ENCODE measurements at regions not wholly inside any gene's neighbourhood (a gene's known extent, or its start where the extent isn't known, plus 50 kb on each side); places are given as distances from the start of the nearest gene placed in this dataset.

GRCh38 chr1:34597877-34598514 lies 156.9 kb upstream of the GJB5 start:
- peak; percentile 29 to 44 (median 40) for DNase-seq (ENCODE audit: low read depth in 2 of 3, low spot score in 2 of 3)

DNA sequence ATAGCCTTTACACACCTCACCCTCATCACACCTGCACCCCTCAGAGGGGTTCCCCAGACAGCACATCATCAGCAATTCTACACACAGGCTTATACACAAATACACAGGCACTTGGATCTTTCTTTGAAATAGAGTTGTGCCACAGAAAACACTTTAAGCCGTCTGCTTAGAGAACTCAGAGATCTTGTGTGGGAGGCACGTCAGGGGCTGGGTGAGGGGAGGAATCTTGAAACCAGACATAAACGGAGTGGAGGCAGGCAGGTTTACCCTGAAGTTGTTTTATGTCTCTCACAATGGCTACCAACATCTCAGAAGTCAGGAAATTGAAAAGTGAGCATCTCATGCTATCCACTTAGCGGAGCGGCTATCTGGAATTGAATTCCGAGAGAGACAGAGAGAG lies 151.9 kb upstream of the GJB5 start:
- no peak for DNase-seq (ENCODE audit: low read depth in 2 of 3, low spot score in 2 of 3)

DNA sequence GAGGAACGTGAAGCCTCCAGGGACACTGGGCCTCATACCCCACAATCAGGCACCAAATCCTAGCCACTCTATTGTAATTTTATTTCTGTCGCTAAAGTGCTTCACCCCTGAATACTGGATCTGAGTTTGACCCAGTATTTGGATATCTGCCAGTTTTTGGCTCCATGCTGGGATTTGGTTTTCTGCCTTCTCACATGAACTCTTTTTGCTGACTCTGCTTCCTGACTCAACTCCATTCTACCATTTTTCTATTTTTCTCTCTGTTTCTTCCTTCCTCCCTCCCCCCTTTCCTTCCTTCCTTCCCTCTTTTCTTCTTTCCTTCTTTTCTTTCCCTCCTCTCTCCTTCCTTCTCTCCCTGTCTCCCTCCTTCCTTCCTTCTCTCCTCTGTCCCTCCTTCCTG lies 151.3 kb upstream of the GJB5 start:
- no peak for DNase-seq (ENCODE audit: low read depth in 2 of 3, low spot score in 2 of 3)

DNA sequence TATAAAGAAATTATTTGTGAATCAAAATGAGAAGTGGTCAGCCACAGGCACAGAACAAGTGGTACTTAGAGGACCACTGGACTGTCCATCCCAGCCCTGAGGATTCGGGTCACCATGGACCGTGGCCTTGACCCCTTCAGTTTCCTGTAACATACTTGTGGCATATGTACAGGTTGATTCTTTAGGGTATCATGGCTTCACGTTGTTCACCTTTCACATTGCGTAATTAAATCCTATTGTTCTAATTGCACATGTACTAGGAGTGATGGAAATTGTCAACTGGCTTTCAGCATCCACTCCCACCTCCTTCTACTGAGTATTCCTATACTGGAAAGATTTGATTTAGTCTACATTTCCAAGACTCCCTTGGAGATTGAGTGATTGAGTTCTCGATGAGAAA lies 148.3 kb upstream of the GJB5 start:
- DNase-seq (ENCODE audit: low read depth in 2 of 3, low spot score in 2 of 3) = no peak

GRCh38 chr1:34610063-34610462 lies 144.8 kb upstream of the GJB5 start:
- DNase-seq (ENCODE audit: low read depth in 2 of 3, low spot score in 2 of 3) = no peak

GRCh38 chr1:34611571-34611970 lies 143.3 kb upstream of the GJB5 start:
- no peak for DNase-seq (ENCODE audit: low read depth in 2 of 3, low spot score in 2 of 3)

- DNase-seq (ENCODE audit: low read depth in 2 of 3, low spot score in 2 of 3) = no peak
Measured at GRCh38 chr1:34612091-34612827, 142.6 kb upstream of the GJB5 start.

- no peak for DNase-seq (ENCODE audit: low read depth in 2 of 3, low spot score in 2 of 3)
Measured at GRCh38 chr1:34617321-34618118, 137.3 kb upstream of the GJB5 start.

GRCh38 chr1:34618381-34618780 lies 136.5 kb upstream of the GJB5 start:
- DNase-seq (ENCODE audit: low read depth in 2 of 3, low spot score in 2 of 3) = no peak

DNA sequence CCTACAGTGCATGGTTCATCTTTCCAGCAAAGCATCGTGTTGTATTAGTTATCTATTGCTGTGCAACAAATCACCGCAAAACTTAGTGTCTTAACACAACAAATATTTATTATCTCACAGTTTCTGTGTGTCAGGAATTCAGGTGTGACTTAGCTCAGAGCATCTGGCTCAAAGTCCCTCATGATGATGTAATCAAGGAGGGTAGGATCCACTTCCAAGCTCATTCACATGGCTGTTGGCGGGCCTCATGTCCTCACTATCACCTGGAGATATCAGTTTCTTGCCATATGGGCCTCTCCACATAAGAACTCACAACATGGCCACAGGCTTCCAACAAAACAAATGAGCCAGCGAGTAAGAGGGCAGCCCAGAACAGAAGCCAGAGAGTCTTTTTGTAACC lies 135.6 kb upstream of the GJB5 start:
- DNase-seq (ENCODE audit: low read depth in 2 of 3, low spot score in 2 of 3) = no peak

DNA sequence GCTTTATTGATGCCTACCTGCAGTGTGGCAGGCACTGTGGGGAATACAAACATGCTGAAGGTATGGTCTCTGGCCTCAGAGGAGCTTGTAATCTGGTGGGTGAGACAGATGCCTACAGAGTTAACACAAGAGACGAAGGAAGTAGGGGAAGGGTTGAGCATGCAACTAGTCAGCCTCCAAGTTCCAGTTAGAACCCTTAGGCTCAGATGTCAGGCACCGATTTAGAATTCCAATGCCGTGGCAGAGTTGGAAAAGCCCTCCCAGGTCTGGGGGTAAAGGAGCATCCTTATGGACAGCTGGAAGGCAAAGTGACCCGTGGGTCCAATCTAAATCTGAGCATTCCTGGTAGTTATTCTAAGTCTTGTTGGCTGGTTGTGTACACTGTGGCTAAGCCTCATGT lies 132.9 kb upstream of the GJB5 start:
- no peak for DNase-seq (ENCODE audit: low read depth in 2 of 3, low spot score in 2 of 3)

DNA sequence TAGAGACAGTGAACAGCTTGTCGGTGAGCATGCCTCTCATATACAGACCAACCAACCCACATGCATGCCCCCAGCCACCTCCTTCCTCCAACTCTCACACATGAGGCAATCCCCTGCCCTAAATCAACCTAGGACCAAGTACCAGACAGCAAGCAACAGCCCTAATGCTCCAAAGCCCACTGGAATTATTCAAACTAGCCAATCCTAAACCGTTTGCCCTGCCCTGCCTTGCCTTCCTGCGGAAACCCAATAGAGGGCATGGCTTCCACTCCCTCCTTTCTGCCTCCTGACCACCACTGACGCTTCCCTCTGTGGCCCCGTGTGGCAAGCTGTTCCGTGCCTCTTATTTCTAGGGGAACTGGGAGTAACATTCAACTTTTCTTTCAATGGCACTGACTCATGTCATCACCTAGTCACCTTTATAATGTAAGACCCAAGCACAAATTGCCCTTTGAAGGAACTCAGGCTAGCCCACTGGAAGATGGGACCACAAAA lies 129.3 kb upstream of the GJB5 start:
- no peak for DNase-seq (ENCODE audit: low read depth in 2 of 3, low spot score in 2 of 3)

GRCh38 chr1:34627465-34628240 lies 127.2 kb upstream of the GJB5 start:
- DNase-seq (ENCODE audit: low read depth in 2 of 3, low spot score in 2 of 3) = no peak

DNA sequence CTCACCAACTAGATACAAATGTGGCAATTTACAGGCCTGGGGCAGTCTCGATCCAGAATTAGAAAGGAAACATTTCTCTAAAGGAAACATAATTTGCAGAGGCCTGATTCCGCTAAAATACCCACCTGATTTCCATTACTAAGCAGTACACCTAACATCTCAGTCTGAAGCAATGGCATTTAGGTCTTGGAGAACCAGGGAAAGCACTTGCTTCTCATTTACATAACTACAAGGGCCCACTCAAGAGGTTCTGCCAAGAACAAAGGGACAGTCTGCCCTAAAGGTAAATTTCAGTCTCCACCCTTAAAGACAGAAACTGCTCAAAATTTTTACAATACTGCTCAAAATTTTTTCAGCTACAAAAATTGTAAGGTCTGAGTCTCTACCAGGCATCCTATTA lies 123.7 kb upstream of the GJB5 start:
- DNase-seq (ENCODE audit: low read depth in 2 of 3, low spot score in 2 of 3) = no peak

GRCh38 chr1:34639701-34640100 lies 115.1 kb upstream of the GJB5 start:
- no peak for DNase-seq (ENCODE audit: low read depth in 2 of 3, low spot score in 2 of 3)

DNA sequence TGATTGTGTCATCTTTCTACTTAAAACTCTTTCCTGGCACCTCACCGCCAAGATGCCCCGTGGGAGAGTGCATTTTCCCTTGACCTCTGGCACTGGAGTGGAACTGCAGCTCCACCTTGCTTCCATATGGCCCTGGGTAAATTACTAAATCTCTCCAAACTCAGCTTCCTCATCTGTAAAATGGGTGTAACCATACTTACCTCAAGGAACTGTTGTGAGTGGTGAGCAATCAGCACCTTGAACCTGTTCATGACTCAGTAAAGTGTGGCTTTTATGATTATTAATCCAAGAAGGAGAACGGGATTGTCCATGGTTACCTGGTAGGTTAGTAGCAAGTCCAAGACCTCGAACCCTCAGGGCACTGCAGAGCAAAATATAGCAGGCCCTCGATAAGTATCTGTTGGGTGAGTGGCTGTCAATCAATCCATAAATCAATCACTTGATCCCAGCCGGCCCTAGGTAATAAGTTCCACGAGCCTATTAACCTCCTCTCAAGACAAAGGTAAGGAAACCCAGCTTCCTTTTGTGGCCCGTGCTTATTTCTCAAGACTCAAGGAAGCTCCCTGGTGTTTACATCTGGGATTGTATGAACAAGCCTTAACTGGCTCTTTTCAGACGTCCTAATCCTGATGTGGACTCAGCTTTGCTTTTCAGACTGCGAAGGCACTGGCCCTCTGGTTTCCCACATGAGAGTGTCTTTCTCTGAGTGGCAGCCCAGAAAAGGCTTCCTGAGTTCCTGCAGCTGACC lies 114.0 kb upstream of the GJB5 start:
- DNase-seq (ENCODE audit: low read depth in 2 of 3, low spot score in 2 of 3) = no peak

- DNase-seq (ENCODE audit: low read depth in 2 of 3, low spot score in 2 of 3) = no peak
Measured at GRCh38 chr1:34642679-34643078, 112.2 kb upstream of the GJB5 start.

DNA sequence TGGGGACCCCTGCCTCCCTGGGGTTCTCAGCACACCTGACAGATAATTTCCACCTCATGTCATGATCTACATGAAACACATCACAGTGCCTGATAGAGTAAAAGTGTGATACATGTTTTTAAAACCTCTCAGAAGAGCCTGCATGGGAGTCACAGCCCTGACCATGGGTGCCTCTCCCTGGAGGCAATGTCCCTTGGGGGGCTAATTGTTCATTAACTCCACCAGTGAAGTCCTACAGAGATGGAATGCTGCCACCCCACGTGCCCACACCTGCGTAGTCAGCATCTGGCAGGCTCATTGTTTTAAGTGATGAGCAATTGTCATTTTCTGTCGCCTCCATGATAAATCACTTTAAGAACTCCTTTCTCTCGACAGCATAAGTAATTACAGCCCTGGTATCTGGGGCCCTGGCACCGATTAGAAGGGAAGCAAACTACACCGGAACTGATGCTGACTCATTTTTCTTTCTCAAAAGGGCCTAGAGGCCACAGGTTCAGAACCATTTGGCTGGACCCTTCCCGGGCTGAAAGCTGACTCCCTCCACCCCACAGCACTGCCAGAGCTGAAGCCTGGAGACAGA lies 109.6 kb upstream of the GJB5 start:
- DNase-seq (ENCODE audit: low read depth in 2 of 3, low spot score in 2 of 3) = no peak

DNA sequence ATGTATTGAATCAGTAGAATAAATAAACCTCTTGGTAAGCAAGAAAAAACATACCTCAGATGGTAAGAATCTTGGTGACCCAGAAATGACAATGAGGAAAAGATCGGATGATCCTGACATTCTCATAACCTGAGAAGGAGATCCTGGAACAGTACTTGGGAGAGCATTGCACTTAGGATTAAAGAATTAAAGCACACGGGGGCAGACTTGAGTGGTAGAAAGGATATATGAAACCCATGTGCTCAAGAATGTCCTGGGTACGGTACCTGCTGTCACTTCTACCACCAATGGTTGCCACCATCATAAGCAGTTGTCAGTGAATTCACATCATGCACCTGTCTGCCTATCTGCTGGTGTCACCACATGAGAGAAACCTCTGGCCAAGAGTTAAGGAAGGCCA lies 108.9 kb upstream of the GJB5 start:
- no peak for DNase-seq (ENCODE audit: low read depth in 2 of 3, low spot score in 2 of 3)

GRCh38 chr1:34648501-34648900 lies 106.3 kb upstream of the GJB5 start:
- DNase-seq (ENCODE audit: low read depth in 2 of 3, low spot score in 2 of 3) = no peak
